Neural cell (in vitro differentiated cells): ENCODE measurements at regions not wholly inside any gene's neighbourhood (a gene's known extent, or its start where the extent isn't known, plus 50 kb on each side); places are given as distances from the start of the nearest gene placed in this dataset.
"Not testable (repeated sequence)": the region's sequence is repeated elsewhere in the genome, so short reads cannot be mapped to it uniquely, and the experiment has no call there.

ENCODE experiments used
- H2AFZ ChIP-seq: fragments of 200-600, 300-800 bp; sonication (generic), shearing (Covaris generic); 2 replicates; pipeline ENCODE4 v1.6.0; 2014; ENCODE audit warnings: low read depth, mild to moderate bottlenecking, antibody characterized with exemption, low read length, moderate library complexity
- H3F3A ChIP-seq: fragments of 200-600 bp; shearing (Covaris generic); 2 replicates; pipeline ENCODE4 v1.6.1; 2016; ENCODE audit warnings: mild to moderate bottlenecking, moderate library complexity, mixed read lengths, antibody characterized with exemption, low read length; ENCODE audit not compliant: insufficient read depth, poor library complexity, severe bottlenecking
- H3K27ac ChIP-seq: fragments of 200-600, 300-800 bp; sonication (generic), shearing (Covaris generic); 2 replicates; pipeline ENCODE4 v1.5.1; 2014; ENCODE audit warnings: mild to moderate bottlenecking, low read length, moderate library complexity
- H3K27me3 ChIP-seq: fragments of 300-800, 200-600 bp; sonication (generic), shearing (Covaris generic); 2 replicates; pipeline ENCODE4 v1.6.0; 2014; ENCODE audit warnings: mild to moderate bottlenecking, low read depth, low read length, moderate library complexity; ENCODE audit not compliant: insufficient read depth
- H3K36me3 ChIP-seq: fragments of 300-800, 200-600 bp; sonication (generic), shearing (Covaris generic); 2 replicates; pipeline ENCODE4 v1.5.1; 2014; ENCODE audit warnings: mild to moderate bottlenecking, antibody characterized with exemption, low read length, moderate library complexity; ENCODE audit not compliant: insufficient read depth
- H3K4me2 ChIP-seq: fragments of 300-800, 200-600 bp; sonication (generic), shearing (Covaris generic); 2 replicates; pipeline ENCODE4 v1.6.0; 2014; ENCODE audit warnings: mild to moderate bottlenecking, low read length
- H3K4me3 ChIP-seq: fragments of 300-800, 200-600 bp; sonication (generic), shearing (Covaris generic); 2 replicates; pipeline ENCODE4 v1.5.1; 2014; ENCODE audit warnings: mild to moderate bottlenecking, low read length, moderate library complexity
- H3K79me2 ChIP-seq: fragments of 200-600 bp; shearing (Covaris generic); replicated peaks from 2 replicates; pipeline ENCODE4 v1.6.0; 2014; ENCODE audit warnings: mild to moderate bottlenecking, low read length, moderate library complexity; ENCODE audit not compliant: insufficient read depth
- H3K9ac ChIP-seq: fragments of 300-800, 200-600 bp; sonication (generic), shearing (Covaris generic); 2 replicates; pipeline ENCODE4 v1.6.1; 2016; ENCODE audit warnings: mild to moderate bottlenecking, low read length, mixed read lengths
- H3K9me2 ChIP-seq: fragments of 200-600 bp; shearing (Covaris generic); 2 replicates; pipeline ENCODE4 v1.6.1; 2016; ENCODE audit warnings: mild to moderate bottlenecking, low read length, mixed read lengths; ENCODE audit not compliant: insufficient read depth
- H3K9me3 ChIP-seq: fragments of 200-600, 300-800 bp; sonication (generic), shearing (Covaris generic); 2 replicates; pipeline ENCODE4 v1.6.1; 2016; ENCODE audit warnings: mild to moderate bottlenecking, mixed run types, low read length, moderate library complexity, mixed read lengths
- H4K20me1 ChIP-seq: fragments of 200-600 bp; shearing (Covaris generic); 2 replicates; pipeline ENCODE4 v1.6.1; 2016; ENCODE audit warnings: mild to moderate bottlenecking, mixed run types; ENCODE audit not compliant: insufficient read depth
- EP300 ChIP-seq: fragments of 450-650 bp; conservative IDR thresholded peaks from 2 replicates; pipeline ENCODE4 v1.6.1; 2014; ENCODE audit warnings: antibody characterized with exemption, mild to moderate bottlenecking, moderate library complexity; ENCODE audit not compliant: poor library complexity, severe bottlenecking
- EZH2 ChIP-seq: fragments of 200-600, 300-800 bp; shearing (Covaris generic), sonication (generic); IDR thresholded peaks from 2 replicates; pipeline ENCODE4 v1.6.1; 2014; ENCODE audit warnings: antibody characterized with exemption, low read length, borderline replicate concordance, mild to moderate bottlenecking; ENCODE audit not compliant: insufficient read depth, poor library complexity, severe bottlenecking
- MXI1 ChIP-seq: fragments of 450-650 bp; conservative IDR thresholded peaks from 2 replicates; pipeline ENCODE4 v1.6.1; 2014; ENCODE audit warnings: antibody characterized with exemption, mild to moderate bottlenecking; ENCODE audit not compliant: poor library complexity, severe bottlenecking
- POLR2AphosphoS5 ChIP-seq: IDR thresholded peaks from 2 replicates; pipeline ENCODE4 v1.6.1; 2012
- TAF1 ChIP-seq: IDR thresholded peaks from 2 replicates; pipeline ENCODE4 v1.6.1; 2012; ENCODE audit warnings: low read depth
- TF ChIP-seq, protein P1 (sequence below): IDR thresholded peaks from 2 replicates; pipeline ENCODE4 v1.6.1; 2012; ENCODE audit warnings: borderline replicate concordance
- TF ChIP-seq, protein P2 (sequence below): fragments of 450-650 bp; IDR thresholded peaks from 2 replicates; pipeline ENCODE4 v1.5.1; 2014; ENCODE audit warnings: antibody characterized with exemption, mild to moderate bottlenecking, moderate library complexity; ENCODE audit not compliant: poor library complexity, severe bottlenecking

DNA sequence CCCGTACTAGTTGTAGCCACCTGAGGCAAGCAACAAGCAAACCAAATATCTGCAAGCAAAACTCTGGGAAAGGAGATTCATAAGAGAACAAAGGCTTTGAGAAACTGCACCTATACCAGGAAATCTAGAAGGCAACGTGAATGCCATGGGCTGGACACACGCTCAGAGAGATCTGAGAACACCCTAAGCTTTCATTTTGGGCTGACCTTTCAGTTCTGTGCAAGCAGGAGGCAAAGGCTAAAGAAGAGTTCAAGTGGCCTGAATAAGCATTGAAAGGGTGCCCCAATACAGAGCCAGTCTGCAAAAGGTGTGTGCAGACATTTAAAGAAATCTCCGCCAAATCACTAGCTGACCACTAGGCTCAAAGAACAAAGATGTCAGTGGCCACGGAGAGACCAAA lies 461.6 kb downstream of the PYDC2 start:
- Histone ChIP-seq H3K9me3 (no peaks in the 10 kb centered on the region), H3K79me2 (no peaks in the 10 kb centered on the region), H3F3A (no peaks in the 10 kb centered on the region), H3K27me3 (no peaks in the 10 kb centered on the region), H3K9me2 (no peaks in the 10 kb centered on the region), H3K36me3 (no peaks in the 10 kb centered on the region), H4K20me1 (no peaks in the 10 kb centered on the region), H3K9ac (no peak overlapping the region), H3K27ac (no peak overlapping the region), H3K4me3 (no peak overlapping the region), H3K4me2 (no peak overlapping the region), H2AFZ (no peak overlapping the region)
- TF ChIP-seq, protein P1, sequence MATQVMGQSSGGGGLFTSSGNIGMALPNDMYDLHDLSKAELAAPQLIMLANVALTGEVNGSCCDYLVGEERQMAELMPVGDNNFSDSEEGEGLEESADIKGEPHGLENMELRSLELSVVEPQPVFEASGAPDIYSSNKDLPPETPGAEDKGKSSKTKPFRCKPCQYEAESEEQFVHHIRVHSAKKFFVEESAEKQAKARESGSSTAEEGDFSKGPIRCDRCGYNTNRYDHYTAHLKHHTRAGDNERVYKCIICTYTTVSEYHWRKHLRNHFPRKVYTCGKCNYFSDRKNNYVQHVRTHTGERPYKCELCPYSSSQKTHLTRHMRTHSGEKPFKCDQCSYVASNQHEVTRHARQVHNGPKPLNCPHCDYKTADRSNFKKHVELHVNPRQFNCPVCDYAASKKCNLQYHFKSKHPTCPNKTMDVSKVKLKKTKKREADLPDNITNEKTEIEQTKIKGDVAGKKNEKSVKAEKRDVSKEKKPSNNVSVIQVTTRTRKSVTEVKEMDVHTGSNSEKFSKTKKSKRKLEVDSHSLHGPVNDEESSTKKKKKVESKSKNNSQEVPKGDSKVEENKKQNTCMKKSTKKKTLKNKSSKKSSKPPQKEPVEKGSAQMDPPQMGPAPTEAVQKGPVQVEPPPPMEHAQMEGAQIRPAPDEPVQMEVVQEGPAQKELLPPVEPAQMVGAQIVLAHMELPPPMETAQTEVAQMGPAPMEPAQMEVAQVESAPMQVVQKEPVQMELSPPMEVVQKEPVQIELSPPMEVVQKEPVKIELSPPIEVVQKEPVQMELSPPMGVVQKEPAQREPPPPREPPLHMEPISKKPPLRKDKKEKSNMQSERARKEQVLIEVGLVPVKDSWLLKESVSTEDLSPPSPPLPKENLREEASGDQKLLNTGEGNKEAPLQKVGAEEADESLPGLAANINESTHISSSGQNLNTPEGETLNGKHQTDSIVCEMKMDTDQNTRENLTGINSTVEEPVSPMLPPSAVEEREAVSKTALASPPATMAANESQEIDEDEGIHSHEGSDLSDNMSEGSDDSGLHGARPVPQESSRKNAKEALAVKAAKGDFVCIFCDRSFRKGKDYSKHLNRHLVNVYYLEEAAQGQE, result no peak
- TF ChIP-seq POLR2AphosphoS5, result no peak
- no peak for TF ChIP-seq EZH2
- no peak for TF ChIP-seq EP300
- TF ChIP-seq TAF1, result no peak
- no peak for TF ChIP-seq MXI1
- TF ChIP-seq, protein P2, sequence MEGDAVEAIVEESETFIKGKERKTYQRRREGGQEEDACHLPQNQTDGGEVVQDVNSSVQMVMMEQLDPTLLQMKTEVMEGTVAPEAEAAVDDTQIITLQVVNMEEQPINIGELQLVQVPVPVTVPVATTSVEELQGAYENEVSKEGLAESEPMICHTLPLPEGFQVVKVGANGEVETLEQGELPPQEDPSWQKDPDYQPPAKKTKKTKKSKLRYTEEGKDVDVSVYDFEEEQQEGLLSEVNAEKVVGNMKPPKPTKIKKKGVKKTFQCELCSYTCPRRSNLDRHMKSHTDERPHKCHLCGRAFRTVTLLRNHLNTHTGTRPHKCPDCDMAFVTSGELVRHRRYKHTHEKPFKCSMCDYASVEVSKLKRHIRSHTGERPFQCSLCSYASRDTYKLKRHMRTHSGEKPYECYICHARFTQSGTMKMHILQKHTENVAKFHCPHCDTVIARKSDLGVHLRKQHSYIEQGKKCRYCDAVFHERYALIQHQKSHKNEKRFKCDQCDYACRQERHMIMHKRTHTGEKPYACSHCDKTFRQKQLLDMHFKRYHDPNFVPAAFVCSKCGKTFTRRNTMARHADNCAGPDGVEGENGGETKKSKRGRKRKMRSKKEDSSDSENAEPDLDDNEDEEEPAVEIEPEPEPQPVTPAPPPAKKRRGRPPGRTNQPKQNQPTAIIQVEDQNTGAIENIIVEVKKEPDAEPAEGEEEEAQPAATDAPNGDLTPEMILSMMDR, result no peak

DNA sequence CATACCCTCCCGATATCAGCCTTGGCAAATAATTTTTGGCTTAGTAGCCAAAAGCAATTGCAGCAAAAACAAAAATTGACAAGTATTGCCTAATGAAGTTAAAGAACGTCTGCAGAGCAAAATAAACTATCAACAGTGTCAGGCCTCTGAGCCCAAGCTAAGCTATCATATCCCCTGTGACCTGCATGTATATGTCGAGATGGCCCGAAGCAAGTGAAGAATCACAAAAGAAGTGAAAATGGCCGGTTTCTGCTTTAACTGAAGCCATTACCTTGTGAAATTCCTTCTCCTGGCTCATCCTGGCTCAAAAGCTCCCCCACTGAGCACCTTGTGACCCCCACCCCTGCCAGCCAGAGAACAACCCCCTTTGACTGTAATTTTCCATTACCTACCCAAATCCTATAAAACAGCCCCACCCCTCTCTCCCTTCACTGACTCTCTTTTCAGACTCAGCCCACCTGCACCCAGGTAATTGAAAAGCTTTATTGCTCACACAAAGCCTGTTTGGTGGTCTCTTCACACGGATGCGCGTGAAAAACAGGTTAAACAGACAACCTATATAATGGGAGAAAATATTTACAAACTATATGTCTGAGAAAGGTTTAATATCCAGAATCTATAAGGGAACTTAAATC lies 466.3 kb downstream of the PYDC2 start:
- H3K79me2 ChIP-seq, H2AFZ ChIP-seq, H3K4me3 ChIP-seq, H3K9me3 ChIP-seq, H4K20me1 ChIP-seq, H3K36me3 ChIP-seq, H3K4me2 ChIP-seq, H3F3A ChIP-seq, H3K9me2 ChIP-seq, H3K9ac ChIP-seq, H3K27ac ChIP-seq, H3K27me3 ChIP-seq: not testable (repeated sequence)

DNA sequence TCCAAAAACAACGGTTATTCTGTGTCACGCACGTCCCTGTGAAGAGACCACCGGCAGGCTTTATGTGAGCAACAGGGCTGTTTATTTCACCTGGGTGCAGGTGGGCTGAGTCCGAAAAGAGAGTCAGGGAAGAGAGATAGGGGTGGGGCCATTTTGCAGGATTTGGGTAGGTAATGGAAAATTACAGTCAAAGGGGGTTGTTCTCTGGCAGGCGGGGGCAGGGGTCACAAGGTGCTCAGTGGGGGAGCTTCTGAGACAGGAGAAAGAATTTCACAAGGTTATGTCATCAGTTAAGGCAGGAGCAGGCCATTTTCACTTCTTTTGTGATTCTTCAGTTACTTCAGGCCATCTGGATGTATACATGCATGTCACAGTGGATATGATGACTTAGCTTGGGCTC lies 467.0 kb downstream of the PYDC2 start:
- not testable (repeated sequence) for H2AFZ ChIP-seq, H3K36me3 ChIP-seq, H3F3A ChIP-seq, H4K20me1 ChIP-seq, H3K9ac ChIP-seq, H3K9me2 ChIP-seq, H3K9me3 ChIP-seq, H3K27ac ChIP-seq, H3K27me3 ChIP-seq, H3K79me2 ChIP-seq, H3K4me3 ChIP-seq, H3K4me2 ChIP-seq
